ENCODE measurements at regions not wholly inside any gene's neighbourhood (a gene's known extent, or its start where the extent isn't known, plus 50 kb on each side); places are given as distances from the start of the nearest gene placed in this dataset.

DNA sequence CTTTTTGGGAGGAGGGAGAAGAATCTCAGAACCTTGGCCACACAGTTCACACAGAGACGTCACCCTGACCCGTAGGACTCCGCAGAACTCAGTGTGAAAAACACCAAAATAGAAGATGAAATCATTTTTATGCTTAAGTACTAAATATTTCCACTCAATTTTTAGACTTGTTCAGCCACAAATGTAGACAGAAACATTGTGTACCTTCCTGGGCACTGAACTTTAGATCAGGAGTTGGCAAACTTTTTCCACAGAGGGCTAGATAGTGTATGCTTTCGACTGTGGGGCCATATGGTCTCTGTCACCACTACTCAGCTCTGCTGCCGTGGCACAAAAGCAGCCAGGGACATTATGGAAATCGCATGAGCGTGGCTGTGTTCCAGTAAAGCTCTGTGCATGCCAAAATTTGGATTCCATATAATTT is 61.8 kb upstream of the STOX2 start:
- H4K20me1 ChIP-seq (replicated peaks; ENCODE audit: control insufficient read depth, extremely low read depth, insufficient read depth, low read length): no peaks in the 10 kb centered on the region
- intact Hi-C loops (cut with micrococcal nuclease): loop anchor here (5.0 to 10.0 kb wide), 2 partner anchors 368 to 694 kb away; no protein-coding TSS in a partner anchor
- H2AFZ ChIP-seq (ENCODE audit: low read depth, low read length): no peak overlapping the region
- H3K4me1 ChIP-seq (ENCODE audit: control insufficient read depth, extremely low read depth, insufficient read depth, low read length): no peaks in the 10 kb centered on the region
- FAIRE-seq: no peak
- POLR2A ChIA-PET: no interaction called here
- no peak overlapping the region for H3K9ac ChIP-seq (replicated peaks; ENCODE audit: extremely low read depth, insufficient read depth, low read length)
- peaks cover 2% of the 10 kb centered on the region in 2 experiments for H3K27me3 ChIP-seq (ENCODE audit: control insufficient read depth in 2 of 2, insufficient read depth in 2 of 2, low read length in 2 of 2)
- CTCF ChIA-PET: no interaction called here
- no peak overlapping the region for H3K4me2 ChIP-seq (ENCODE audit: insufficient read depth, low read length)
- TF ChIP-seq FOS (IDR thresholded peaks at IDR 0.05; ENCODE audit: borderline replicate concordance, insufficient read depth, low read length) (no peak), JUN (IDR thresholded peaks at IDR 0.05; ENCODE audit: borderline replicate concordance, insufficient read depth, insufficient read length, low read depth) (no peak), POLR2AphosphoS5 (IDR thresholded peaks at IDR 0.05; ENCODE audit: insufficient read depth, low read depth, low read length) (no peak), GATA2 (IDR thresholded peaks at IDR 0.05; ENCODE audit: insufficient read depth, insufficient read length, low read depth, low read length) (no peak), MYC (IDR thresholded peaks at IDR 0.05; ENCODE audit: low read depth, low read length) (no peak), POLR2A (IDR thresholded peaks at IDR 0.05; ENCODE audit: low read depth, low read length) (no peak), EZH2 (IDR thresholded peaks at IDR 0.05; ENCODE audit: borderline replicate concordance, low read depth, low read length, severe bottlenecking) (no peak)
- TF ChIP-seq, protein P1, sequence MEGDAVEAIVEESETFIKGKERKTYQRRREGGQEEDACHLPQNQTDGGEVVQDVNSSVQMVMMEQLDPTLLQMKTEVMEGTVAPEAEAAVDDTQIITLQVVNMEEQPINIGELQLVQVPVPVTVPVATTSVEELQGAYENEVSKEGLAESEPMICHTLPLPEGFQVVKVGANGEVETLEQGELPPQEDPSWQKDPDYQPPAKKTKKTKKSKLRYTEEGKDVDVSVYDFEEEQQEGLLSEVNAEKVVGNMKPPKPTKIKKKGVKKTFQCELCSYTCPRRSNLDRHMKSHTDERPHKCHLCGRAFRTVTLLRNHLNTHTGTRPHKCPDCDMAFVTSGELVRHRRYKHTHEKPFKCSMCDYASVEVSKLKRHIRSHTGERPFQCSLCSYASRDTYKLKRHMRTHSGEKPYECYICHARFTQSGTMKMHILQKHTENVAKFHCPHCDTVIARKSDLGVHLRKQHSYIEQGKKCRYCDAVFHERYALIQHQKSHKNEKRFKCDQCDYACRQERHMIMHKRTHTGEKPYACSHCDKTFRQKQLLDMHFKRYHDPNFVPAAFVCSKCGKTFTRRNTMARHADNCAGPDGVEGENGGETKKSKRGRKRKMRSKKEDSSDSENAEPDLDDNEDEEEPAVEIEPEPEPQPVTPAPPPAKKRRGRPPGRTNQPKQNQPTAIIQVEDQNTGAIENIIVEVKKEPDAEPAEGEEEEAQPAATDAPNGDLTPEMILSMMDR (IDR thresholded peaks at IDR 0.05; ENCODE audit: extremely low read depth in 1 of 2, insufficient read depth in 1 of 2, low read depth in 1 of 2, low read length in 2 of 2): no peak
- TF ChIP-seq, protein P2, sequence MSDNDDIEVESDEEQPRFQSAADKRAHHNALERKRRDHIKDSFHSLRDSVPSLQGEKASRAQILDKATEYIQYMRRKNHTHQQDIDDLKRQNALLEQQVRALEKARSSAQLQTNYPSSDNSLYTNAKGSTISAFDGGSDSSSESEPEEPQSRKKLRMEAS (IDR thresholded peaks at IDR 0.05; ENCODE audit: insufficient read depth, insufficient read length): no peak
- BruUV-seq (replicated peaks): no TSS peak
- H3K4me3 ChIP-seq (replicated peaks in 1 of 3; ENCODE audit: insufficient read depth in 1 of 3, low read depth in 1 of 3, low read length in 3 of 3): no peak overlapping the region
- no peaks in the 10 kb centered on the region for H3K9me1 ChIP-seq (replicated peaks; ENCODE audit: control insufficient read depth, extremely low read depth, insufficient read depth, low read length)
- dilution Hi-C loops (cut with MboI; ENCODE audit: extremely low pct_ligation_motif_present, low sequenced_read_pairs): no loop called here
- H3K79me2 ChIP-seq (ENCODE audit: control insufficient read depth, insufficient read depth, low read length): no peaks in the 10 kb centered on the region
- no peak overlapping the region for H3K27ac ChIP-seq (ENCODE audit: insufficient read depth, low read depth, low read length)
- DNase-seq (ENCODE audit: low read depth, low spot score): no peak
- no peaks in the 10 kb centered on the region for H3K9me3 ChIP-seq (replicated peaks; ENCODE audit: control insufficient read depth, insufficient read depth, low read length)
- H3K36me3 ChIP-seq (ENCODE audit: control insufficient read depth in 2 of 2, extremely low read depth in 1 of 2, insufficient read depth in 2 of 2, low read length in 2 of 2): no peaks in the 10 kb centered on the region
